Anterior cingulate cortex (tissue), 58 donors: ENCODE measurements at regions not wholly inside any gene's neighbourhood (a gene's known extent, or its start where the extent isn't known, plus 50 kb on each side); places are given as distances from the start of the nearest gene placed in this dataset.

Source experiments
- DNase-seq, 58 donors: peaks; one replicate each; lab custom pipeline; 2025; lab: John Stamatoyannopoulos, UW

GRCh38 chr2:234550056-234550455 lies 53.2 kb upstream of the ARL4C start:
- DNase-seq: no peak

DNA sequence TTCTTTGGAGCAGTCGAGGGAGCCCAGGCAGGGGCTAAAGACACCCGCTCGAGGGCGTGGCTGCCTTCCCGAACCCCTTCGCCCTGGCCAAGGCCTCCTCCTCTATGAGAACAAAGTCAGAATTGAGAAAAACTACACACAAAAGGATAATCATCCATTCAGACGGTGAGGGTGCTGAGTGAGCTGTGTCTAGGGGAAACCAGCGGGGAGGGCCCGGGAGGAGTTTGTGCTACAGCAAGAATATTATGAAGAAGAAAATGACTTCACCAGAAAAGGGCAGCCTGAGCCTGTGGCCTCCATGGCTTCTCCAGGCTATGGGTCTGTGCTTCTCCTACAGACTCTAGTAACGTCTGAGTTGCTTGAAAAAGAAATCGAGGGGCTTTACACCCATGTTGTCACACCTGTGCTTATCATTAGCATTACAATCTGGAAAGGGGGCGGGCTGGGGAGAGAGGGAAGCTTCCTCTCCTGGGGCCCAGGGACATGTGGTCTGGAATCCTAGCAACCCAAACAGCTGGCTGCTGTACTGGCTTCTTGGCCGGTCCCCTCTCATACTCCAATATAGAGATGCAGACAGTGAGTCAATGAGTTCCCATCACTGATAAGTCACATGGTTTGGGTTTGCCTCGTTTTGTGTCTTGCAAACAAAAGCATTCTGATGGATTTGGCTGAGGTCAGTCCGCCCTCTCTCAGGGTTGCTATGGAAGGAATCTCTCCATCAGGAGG lies 52.0 kb upstream of the ARL4C start:
- peak in 3 of 58 donors; percentile 9 to 62 (median 24) for DNase-seq

- DNase-seq: no peak
Measured at GRCh38 chr2:234546770-234547169, 49.9 kb upstream of the ARL4C start.
